ENCODE measurements at regions not wholly inside any gene's neighbourhood (a gene's known extent, or its start where the extent isn't known, plus 50 kb on each side); places are given as distances from the start of the nearest gene placed in this dataset.
"Not testable (repeated sequence)": the region's sequence is repeated elsewhere in the genome, so short reads cannot be mapped to it uniquely, and the experiment has no call there.

GRCh38 chr4:158102904-158103303 is 69.9 kb downstream of the GASK1B start:
- Histone ChIP-seq H3K27me3 (replicated peaks; ENCODE audit: insufficient read depth) (no peaks in the 10 kb centered on the region), H3K4me1 (replicated peaks) (no peaks in the 10 kb centered on the region), H3K9me3 (no peaks in the 10 kb centered on the region), H3K27ac (no peak overlapping the region), H3K36me3 (no peaks in the 10 kb centered on the region), H3K4me3 (no peak overlapping the region)
- WGBS: 77% methylated on average over 4 of the region's 4 CpGs
- intact Hi-C loops (cut with DNase I): no loop called here
- TF ChIP-seq POLR2A (IDR thresholded peaks at IDR 0.05): no peak
- TF ChIP-seq CTCF (IDR thresholded peaks at IDR 0.05): no peak
- TF ChIP-seq POLR2AphosphoS5 (IDR thresholded peaks at IDR 0.05): no peak
- DNase-seq (ENCODE audit: low spot score): no peak

- H3K27me3 ChIP-seq (replicated peaks; ENCODE audit: insufficient read depth): no peaks in the 10 kb centered on the region
- TF ChIP-seq POLR2AphosphoS5 (IDR thresholded peaks at IDR 0.05) (no peak), POLR2A (IDR thresholded peaks at IDR 0.05) (no peak), CTCF (IDR thresholded peaks at IDR 0.05) (no peak)
- no peak for DNase-seq (ENCODE audit: low spot score)
- 63% methylated on average over 4 of the region's 4 CpGs for WGBS
- intact Hi-C loops (cut with DNase I): no loop called here
- no peaks in the 10 kb centered on the region for H3K9me3 ChIP-seq
- H3K27ac ChIP-seq: no peak overlapping the region
- H3K4me3 ChIP-seq: no peak overlapping the region
- H3K36me3 ChIP-seq: no peaks in the 10 kb centered on the region
- H3K4me1 ChIP-seq (replicated peaks): no peaks in the 10 kb centered on the region
Observed at GRCh38 chr4:158099686-158100085, 73.1 kb downstream of the GASK1B start.

DNA sequence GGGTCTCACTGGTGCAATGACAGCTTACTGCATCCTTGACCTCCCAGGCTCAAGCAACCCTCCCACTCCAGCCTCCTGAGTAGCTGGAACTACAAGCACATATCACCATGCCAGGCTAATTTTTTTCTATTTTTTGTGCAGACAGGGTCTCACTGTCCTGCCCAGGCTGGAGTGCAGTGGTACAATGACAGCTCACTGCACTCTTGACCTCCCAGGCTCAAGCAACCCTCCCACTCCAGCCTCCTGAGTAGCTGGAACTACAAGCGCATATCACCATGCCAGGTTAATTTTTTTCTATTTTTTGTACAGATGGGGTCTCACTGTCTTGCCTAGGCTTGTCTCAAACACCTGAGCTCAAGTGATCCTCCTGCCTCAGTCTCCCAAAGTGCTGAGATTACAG is 74.0 kb downstream of the GASK1B start:
- TF ChIP-seq POLR2A (IDR thresholded peaks at IDR 0.05) (no peak), POLR2AphosphoS5 (IDR thresholded peaks at IDR 0.05) (no peak), CTCF (IDR thresholded peaks at IDR 0.05) (no peak)
- intact Hi-C loops (cut with DNase I): no loop called here
- no peaks in the 10 kb centered on the region for H3K36me3 ChIP-seq
- no peaks in the 10 kb centered on the region for H3K27me3 ChIP-seq (replicated peaks; ENCODE audit: insufficient read depth)
- H3K9me3 ChIP-seq: no peaks in the 10 kb centered on the region
- DNase-seq (ENCODE audit: low spot score): no peak
- no peaks in the 10 kb centered on the region for H3K4me1 ChIP-seq (replicated peaks)
- H3K27ac ChIP-seq: no peak overlapping the region
- 93% methylated on average over 1 of the region's 1 CpG for WGBS
- no peak overlapping the region for H3K4me3 ChIP-seq

- intact Hi-C loops (cut with DNase I): no loop called here
- Histone ChIP-seq H3K27me3 (replicated peaks; ENCODE audit: insufficient read depth) (no peaks in the 10 kb centered on the region), H3K4me3 (no peak overlapping the region), H3K4me1 (replicated peaks) (no peaks in the 10 kb centered on the region), H3K27ac (no peak overlapping the region), H3K9me3 (no peaks in the 10 kb centered on the region), H3K36me3 (no peaks in the 10 kb centered on the region)
- WGBS: 94% methylated on average over 1 of the region's 1 CpG
- no peak for TF ChIP-seq POLR2AphosphoS5 (IDR thresholded peaks at IDR 0.05)
- no peak for TF ChIP-seq CTCF (IDR thresholded peaks at IDR 0.05)
- no peak for TF ChIP-seq POLR2A (IDR thresholded peaks at IDR 0.05)
- DNase-seq (ENCODE audit: low spot score): no peak
Observed at GRCh38 chr4:158094413-158095134, 78.3 kb downstream of the GASK1B start.

DNA sequence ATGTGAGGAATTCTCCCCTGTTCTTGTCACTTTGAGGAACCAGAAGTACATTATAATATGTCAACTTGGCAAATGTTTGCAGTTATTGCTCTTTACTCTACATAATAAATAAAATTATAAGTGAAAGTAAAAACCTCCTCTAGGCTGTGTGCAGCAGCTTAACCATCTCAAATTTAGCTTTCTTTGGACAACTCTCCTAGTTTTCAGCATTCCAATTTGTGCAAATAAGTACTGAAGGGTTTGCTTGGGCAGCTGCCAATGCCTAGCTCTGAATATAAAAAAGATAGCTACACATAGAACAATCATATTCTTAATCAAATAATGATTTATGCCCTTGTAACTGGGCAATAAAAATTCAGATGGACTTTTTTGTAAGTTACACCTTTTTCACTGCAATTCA is 82.5 kb downstream of the GASK1B start:
- Histone ChIP-seq H3K27ac (no peak overlapping the region), H3K4me3 (no peak overlapping the region)
- intact Hi-C loops (cut with DNase I): no loop called here

DNA sequence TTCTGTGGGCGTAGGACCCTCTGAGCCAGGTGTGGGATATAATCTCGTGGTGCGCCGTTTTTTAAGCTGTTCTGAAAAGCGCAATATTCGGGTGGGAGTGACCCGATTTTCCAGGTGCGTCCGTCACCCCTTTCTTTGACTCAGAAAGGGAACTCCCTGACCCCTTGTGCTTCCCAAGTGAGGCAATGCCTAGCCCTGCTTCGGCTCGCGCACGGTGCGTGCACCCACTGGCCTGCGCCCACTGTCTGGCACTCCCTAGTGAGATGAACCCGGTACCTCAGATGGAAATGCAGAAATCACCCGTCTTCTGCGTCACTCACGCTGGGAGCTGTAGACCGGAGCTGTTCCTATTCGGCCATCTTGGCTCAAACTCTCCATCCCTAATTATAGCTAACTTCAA is 82.9 kb downstream of the GASK1B start:
- H3K27me3 ChIP-seq (replicated peaks; ENCODE audit: insufficient read depth); H3K27ac ChIP-seq; DNase-seq (ENCODE audit: low spot score); intact Hi-C loops (cut with DNase I); H3K4me1 ChIP-seq (replicated peaks); H3K4me3 ChIP-seq; H3K36me3 ChIP-seq; H3K9me3 ChIP-seq: not testable (repeated sequence)
- WGBS: 74% methylated on average over 17 of the region's 21 CpGs

More for the DNA sequence above, 82.5 kb downstream of the GASK1B start:
- DNase-seq (ENCODE audit: low spot score): no peak
- no peaks in the 10 kb centered on the region for H3K4me1 ChIP-seq (replicated peaks)
- TF ChIP-seq POLR2A (IDR thresholded peaks at IDR 0.05): no peak
- no peak for TF ChIP-seq CTCF (IDR thresholded peaks at IDR 0.05)
- no peak for TF ChIP-seq POLR2AphosphoS5 (IDR thresholded peaks at IDR 0.05)
- no peaks in the 10 kb centered on the region for H3K9me3 ChIP-seq
- no peaks in the 10 kb centered on the region for H3K27me3 ChIP-seq (replicated peaks; ENCODE audit: insufficient read depth)
- no peaks in the 10 kb centered on the region for H3K36me3 ChIP-seq

All from prostate gland (tissue), 2 donors.